C4-2B (cell line): ENCODE measurements at regions not wholly inside any gene's neighbourhood (a gene's known extent, or its start where the extent isn't known, plus 50 kb on each side); places are given as distances from the start of the nearest gene placed in this dataset.

Source experiments
- CTCF ChIP-seq: fragments of 450-650 bp; conservative IDR thresholded peaks from 2 replicates; pipeline ENCODE4 v1.5.1; 2017; ENCODE audit warnings: mild to moderate bottlenecking
- ZFX ChIP-seq: fragments of 450-650 bp; IDR thresholded peaks from 2 replicates; pipeline ENCODE4 v1.6.1; 2017

GRCh38 chr15:95152741-95153140, 921.4 kb downstream of the MCTP2 start:
- TF ChIP-seq CTCF (no peak), ZFX (no peak)
